Stimulated activated CD4-positive, alpha-beta T cell treated with anti-CD3 and anti-CD28 coated beads, Interleukin-1b, Interleukin-23, amount 100 ng/mL, for 24 hours (primary cell): ENCODE measurements at regions not wholly inside any gene's neighbourhood (a gene's known extent, or its start where the extent isn't known, plus 50 kb on each side); places are given as distances from the start of the nearest gene placed in this dataset.

Experiments
- DNase-seq, 4 experiments: peaks; one replicate each; pipeline ENCODE4 v3.0.0-alpha.2; 2020; ENCODE audit warnings: low read depth in 4 of 4, low spot score in 1 of 4

DNA sequence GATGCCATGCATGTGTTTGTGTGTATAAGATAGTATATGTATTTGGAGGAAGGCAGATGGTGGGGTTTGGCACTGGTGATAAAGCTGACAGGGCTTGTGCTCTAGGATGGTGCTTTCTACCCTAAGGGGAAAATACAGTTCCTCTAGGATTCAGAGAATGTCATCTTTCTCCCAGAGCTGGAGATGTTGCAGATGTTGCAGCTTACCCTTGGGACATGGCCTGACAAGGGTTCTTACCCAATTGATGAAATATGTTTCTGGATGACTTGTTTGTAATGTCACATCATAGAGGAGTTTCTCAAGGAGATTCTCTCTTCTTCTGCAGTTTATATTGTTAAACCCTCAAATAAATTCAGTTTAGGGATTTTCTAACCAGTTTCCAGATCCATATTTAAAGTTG lies 52.5 kb upstream of the PITX2 start:
- DNase-seq, result no peak

DNA sequence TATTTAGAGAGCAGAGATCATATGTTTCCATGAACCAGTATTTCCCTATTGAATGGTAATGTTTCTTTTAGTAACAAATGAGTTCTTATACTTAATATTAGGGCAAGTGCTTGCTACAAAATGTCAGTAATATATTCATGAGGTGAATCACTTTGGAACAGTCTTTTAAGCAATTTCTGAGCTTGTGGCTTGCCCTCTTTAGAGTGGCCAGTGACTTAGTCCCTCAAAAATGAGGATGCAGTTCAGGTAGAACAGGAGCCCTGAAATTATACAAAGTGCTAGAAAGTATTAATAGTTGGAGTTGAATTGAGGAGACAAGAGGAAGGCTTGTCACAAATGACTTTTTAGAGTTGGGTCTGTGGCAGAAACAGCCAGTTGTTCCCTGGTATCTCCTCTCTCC lies 53.4 kb upstream of the PITX2 start:
- DNase-seq, result no peak

DNA sequence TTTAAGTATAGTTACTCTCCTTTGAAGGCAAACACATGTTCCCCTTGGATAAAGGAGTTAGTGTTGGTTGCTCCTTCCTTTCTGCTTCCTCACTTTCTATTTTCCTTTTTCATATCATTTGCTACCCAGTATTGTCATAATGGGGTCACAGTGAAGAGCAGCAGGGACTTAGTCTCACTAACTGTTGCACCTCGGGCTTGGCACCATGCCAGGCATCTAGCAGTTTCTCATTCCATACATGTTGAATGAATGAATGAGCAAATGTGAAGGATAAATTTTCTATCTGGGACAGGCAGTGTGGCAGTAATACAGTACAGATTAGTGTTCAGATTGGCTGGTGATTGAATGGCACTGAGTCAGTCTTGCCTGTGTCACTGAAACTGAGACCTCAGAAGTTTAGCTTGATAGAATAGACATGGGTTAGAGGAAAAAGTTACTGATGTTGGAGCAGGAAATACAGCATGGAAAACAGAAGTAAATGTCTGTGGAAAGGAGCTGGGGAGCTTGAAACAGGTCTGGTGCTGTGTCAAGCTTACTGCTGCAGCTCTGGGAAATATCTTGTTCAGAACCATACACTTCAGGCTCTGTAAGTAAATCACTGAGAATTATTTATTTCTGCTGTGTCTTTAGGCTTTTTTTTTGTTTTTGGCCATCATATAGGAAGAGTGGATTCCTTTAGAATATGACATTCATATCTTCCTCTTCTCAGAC lies 55.8 kb upstream of the PITX2 start:
- DNase-seq, result no peak

DNA sequence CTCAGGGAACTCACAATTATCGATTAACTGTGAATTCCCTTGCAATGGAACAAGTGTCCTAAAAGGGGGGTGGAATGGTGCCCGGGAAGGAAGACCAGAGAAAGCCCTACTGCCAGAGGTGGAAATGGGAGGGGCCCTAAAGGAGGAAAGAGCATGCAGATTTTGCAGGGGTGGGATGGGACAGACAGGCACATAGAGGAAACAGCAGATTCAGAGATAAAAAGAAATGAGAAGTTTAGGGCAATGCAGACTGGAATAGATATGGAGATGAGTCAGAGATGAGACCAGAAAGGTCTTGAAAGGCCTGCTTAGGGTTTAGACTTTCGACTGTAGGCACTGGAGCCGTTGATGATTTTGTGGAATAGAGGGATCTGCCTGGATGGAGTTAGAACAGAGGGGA lies 57.4 kb upstream of the PITX2 start:
- DNase-seq, result no peak

DNA sequence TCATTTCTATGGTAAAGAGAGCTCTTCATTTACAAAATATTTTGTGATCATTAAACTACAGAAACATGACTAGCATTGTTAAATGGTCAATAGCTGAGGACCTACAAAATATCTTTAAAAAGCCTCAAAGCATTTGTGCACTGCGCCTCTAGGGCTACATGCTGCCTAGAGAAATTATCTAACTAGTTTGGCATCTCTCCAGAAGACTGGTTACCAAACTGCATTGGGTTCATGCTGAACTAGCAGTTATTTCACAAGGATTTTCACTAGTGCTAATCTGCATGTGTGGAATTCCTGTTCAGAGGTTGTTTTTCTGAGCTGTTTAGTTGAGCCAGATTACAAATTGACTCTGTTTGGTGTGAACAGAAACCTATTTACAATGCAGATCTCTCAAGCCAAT lies 58.5 kb upstream of the PITX2 start:
- DNase-seq, result no peak

DNA sequence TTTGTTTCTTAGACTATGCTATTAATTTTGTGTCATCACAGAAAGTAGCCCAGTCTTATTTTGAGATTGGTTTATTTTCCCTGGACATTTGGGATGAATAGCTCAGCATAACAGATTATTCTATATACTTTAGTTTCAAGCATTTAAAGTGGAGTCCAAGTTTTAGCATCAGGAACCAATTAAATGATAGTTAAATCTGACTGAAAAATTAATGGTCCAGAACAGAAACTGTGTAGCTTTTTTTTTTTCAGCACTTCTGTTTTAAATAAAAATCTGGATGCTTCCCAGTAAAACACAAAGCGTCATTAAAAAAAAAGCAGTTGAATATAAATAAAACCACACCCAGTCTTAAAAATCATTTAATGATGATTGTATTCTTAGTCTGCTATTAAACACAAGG lies 59.4 kb upstream of the PITX2 start:
- DNase-seq, result no peak

DNA sequence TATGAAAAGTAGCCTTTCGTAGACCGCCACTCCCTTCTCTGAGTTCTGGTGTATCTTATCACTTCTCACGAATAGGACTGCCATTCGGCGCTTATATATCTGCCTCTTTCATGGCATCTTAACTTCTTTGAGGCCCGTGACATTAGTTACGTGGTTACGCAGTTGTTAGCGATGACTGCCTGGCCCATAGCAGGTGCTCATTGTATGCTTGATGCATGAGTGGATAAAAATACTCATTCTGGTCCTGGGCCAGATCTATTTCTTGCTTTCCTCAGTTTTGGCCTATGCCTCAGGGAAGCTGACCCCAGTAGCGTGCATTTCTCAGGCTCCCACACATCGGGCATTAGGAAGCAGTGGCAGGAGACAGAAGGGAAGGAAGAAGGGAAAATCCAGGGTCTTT lies 60.7 kb upstream of the PITX2 start:
- DNase-seq, result no peak

DNA sequence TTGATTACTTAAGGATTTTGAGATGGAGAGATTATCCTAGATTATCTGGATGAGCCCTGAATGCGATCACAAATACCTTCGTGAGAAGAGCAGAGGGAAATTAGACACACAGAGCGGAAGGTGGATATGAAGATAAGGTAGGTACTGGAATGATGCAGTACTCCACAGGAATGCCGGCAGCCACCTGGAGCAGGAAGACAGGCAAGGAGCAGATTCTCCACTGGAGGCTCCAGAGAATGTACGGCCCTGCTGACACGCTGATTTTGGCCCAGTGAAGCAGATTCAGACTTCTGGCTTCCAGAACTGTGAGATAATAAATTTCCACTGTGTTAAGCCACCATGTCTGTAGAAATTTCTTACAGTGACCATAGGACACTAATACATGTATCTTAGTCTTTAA lies 79.4 kb upstream of the PITX2 start:
- DNase-seq, result no peak

DNA sequence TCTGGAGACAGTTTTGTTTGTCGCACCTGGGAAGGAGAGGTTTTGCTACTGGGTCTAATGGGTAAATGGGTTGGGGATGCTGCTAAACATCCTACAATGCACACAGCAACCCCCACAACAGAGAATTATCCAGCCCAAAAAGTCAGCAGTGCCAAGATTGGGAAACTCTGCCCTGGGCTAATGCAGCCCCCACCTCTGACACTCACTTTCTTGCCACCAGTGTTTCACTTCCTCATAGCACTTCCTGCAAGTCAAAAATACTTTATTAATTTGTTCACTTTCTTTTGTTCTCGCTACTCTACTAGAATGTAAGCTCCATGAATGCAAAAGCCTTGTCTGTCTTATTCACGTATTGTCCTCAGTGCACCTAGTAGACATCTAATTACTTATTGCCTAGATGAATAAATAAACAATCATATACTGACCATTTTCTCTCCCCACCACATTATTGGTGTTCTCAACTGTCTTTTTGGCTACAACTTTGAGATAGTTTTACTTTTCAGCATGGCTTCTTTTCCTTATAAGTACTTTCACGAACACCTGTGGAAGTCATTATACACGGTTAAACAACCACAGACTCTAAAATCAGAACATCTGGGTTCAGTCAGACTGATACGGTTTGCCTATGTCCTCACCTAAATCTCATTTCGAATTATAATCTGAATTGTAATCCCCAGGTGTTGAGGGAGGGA lies 82.0 kb upstream of the PITX2 start:
- no peak for DNase-seq

DNA sequence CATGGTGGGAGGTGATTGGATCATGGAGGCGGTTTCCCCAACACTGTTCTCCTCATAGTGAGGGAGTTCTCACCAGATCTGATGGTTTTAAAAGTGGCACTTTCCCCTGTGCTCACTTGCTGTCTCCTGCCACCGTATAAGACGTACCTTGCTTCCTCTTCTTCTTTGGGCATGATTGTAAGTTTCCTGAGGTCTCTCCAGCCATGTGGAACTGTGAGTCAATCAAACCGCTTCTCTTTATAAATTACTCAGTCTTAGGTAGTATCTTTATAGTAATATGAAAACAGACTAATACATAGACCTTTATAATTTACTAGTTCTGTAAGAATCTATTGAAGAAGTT lies 82.5 kb upstream of the PITX2 start:
- DNase-seq, result no peak

DNA sequence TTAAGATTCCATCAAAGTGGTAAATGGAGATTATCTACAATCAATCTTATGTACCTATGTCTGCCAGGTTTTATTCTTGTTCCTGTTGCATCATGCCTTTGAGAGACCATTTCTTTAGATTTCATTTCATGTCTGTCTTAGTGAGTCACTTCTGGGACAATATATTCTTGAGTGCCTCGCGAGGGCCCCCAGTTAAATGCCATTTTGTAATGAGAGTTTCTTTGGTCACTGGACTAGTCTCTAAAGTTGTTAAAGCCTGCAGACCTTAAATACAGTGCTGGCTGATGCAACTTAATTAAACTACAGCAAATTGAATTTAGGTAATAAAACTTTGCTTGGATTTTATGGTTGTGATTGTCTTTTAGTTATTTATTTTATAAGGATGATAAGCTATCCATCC lies 87.2 kb upstream of the PITX2 start:
- no peak for DNase-seq

DNA sequence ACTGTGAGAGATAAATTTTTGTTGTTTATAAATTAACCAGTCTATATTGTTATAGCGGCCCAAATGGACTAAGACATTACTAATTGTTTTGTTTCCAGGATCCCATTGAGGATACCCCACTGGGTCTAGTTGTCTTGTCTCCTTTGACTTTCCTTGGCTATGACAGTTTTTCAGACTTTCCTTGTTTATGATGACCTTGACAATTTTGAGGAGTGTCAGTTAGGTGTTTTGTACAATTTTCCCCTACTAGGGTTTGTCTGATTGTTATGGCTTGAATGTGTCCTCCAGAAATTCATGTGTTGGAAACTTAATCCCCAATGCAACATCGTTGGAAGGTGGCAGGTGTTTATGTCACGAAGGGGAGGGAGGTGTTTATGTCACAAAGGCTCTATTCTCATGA lies 89.6 kb upstream of the PITX2 start:
- no peak for DNase-seq

DNA sequence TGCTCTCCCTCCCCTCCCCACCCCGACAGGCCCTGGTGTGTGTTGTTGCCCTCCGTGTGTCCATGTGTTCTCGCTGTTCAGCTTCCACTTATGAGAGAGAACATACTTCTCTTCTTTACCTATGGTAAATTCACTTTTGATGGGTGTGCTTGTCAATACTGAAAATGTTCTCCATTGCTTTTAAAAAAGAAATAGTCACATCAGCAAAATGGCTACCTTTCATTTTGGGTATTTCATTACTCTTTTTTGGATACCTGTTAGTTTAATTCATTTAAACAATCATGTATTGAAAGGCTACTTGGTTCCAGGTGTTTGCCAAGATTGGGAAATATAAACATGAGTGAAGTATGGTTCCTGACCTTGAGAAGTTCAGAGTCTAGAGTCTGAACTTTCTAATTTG lies 107.4 kb upstream of the PITX2 start:
- DNase-seq, result no peak

DNA sequence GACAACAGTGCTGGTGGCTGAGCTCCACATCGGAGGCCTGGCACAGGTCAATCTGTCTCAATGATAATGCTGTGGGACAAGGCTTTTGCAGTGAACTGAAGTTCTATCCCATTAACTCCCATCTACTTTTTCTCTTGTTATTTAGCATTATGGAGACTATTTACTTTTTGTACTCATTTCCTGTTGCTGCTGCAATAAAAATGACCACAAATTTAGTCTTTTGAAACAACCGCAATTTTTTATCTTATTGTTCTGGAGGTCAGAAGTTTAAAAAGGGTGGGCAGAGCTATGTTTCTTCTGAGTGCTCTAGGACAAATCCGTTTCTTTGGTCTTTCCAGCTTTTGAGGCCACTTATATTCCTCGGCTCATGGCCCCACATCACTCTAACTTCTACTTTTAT lies 111.0 kb upstream of the PITX2 start:
- no peak for DNase-seq

DNA sequence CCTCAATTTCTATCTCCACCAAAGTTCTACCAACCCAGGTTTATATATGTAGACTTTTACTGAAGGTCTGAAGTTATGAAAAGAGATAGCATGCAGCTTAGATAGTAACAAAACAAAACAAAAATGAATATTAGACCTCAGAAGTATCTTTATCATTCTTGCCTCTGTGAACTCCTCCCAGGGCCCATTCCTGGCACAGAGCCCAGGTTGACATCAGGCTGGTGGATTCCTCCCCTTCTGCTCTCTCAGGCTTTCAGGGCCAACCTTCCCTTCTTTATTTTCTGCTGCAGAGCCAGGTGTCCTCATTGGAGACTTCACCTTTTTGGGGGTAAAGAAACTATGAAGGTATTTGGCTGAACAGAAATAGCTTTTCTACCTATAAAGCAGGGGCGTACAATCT lies 112.8 kb upstream of the PITX2 start:
- no peak for DNase-seq

DNA sequence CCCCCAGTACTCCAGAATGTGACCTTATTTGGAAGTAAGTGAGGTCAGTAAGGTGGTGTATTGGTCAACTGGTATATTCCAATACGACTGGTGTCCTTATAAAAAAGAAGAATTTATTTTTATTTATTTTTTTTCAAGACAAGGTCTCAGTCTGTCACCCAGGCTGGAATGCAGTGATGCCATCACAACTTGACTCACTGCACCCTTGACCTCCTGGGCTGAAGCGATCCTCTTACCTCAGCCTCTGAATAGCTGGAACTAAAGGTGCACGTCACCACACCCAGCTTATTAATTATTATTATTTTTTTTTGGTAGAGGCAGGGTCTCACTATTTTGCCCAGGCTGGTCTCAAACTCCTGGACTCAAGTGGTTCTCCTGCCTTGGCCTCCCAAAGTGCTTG lies 115.1 kb upstream of the PITX2 start:
- DNase-seq, result no peak

DNA sequence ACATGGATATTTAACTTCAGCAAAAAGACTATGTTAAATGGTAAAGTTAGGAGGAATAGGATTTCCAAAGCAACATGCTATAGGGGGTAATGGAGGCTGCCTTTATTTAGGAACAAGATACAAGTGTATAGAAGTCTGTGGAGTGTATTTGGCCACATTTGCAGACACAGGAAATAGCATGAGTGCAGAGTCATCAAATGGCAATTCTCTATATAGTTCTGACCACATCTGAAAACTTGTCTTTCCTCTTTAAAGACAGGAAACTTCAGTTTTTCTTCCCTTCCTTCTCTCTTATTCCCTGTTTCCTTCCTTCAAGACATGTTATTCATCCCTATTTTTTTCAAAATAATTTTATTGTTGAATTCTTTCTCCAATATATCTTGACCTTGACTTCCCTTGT lies 119.3 kb upstream of the PITX2 start:
- no peak for DNase-seq

DNA sequence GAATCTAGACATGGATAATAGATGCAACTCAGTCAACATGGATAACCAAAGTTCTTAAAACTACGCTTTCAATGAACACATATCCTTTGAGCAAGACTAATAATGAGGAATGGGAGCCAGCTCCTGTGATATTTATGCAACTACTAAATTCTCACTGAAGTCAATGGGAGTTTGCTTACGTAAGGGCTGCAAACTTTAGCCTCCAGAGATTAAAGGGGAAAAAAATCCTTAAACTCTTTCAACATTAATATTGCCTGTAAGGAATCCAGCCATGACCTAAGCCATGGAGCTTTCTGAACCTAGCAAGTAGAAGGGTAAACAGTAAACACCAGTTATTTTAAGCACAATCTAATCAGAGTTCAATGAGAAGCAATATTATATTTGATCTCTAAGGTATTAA lies 125.2 kb upstream of the PITX2 start:
- no peak for DNase-seq

DNA sequence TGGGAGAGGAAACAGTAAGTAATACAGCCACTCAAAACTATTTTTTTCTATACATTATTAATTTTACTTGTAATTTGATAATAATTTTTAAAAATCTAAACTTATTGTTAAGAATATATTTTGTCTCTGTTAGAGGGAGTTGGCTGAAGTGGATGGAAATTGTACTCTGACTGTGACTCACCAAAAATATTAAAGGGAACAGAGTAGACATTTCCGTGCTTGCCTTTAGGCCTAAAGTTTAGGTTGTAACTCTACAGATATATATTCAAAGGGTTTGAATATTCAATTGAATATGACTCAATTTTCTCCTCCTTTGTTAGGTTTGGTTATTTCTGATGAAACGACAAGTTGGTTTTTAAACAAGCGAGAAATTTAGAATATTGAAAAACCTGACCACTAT lies 128.3 kb upstream of the PITX2 start:
- DNase-seq, result no peak

DNA sequence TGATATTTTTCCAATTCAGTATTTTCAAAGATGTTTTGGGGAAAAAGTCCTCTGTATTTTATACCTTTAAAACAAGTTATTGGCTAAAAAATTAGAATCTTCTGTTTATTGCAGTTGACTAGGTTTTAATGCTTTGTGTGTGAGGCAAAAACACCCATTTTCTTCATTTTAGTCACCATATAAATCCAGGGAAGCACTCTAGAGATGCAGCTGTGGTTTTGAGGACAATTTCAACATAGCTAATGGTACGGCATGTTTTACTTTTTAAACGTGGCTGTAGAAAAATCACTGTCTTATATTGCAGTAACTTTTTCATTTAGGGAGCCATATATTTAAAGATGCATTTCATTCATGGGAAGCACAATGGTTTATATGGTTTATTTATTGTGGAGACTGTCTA lies 129.1 kb upstream of the PITX2 start:
- DNase-seq, result no peak

DNA sequence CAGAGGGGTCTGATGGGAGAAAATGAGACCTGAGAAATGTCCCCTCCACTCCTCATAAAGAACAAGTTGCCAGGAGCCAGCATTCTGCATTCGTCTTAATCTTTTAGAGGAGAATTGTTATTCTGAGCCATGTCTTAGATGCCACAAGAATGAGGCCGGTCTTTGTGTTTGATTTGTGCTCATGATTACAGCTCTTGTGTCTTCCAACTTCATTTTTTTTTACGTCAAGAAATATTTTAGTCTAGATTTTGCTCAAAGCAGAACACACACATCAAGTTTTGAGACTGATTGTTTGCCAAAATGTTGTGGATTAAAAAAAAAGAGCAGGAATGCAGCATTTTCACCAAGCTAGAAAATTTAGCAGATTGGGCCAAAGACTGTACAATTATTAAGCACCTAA lies 130.6 kb upstream of the PITX2 start:
- DNase-seq, result no peak

DNA sequence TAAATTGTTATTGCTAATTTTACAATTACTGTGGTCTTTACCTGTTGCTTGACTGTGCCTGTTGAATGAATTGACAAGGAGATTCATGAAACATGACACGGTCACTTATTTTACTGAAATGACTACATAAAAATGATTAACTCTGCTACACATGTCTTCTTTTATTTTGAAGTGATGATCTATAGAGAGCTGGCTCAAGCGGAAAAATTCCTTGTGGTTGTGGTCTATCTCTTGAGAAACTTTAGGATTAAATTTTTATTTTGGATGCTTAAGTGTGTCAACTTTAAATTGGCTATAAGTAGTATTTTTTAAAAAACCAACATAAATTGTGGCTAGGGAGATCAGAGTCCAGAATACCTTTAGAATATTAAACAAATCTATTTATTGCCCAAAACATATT lies 131.8 kb upstream of the PITX2 start:
- DNase-seq, result no peak

DNA sequence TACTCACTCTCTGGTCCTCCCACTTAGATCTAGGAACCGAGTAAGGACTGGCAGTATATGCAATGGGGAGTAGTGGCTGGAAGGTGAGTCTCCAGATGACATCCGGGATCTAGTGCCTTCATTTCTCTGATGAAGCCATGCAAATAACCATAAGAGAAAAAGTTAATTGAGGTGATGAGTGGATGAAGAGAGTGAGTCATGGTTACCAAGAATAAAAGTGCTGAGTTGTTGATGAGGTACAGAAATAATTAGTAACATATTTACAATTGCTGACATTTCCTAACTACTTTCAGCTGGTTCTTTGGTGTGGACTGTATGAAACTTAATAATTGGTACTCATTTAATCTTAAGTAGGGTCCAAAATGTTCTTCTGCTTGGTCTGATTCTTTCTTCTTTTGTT lies 146.7 kb upstream of the PITX2 start:
- no peak for DNase-seq
